Uterus (tissue), 2 donors: ENCODE measurements at regions not wholly inside any gene's neighbourhood (a gene's known extent, or its start where the extent isn't known, plus 50 kb on each side); places are given as distances from the start of the nearest gene placed in this dataset.

ENCODE experiments used
- POLR2A ChIP-seq, 2 donors: fragments of 450-650 bp; IDR thresholded peaks; one replicate each; pipeline ENCODE4 v1.6.1; 2016; ENCODE audit warnings: antibody characterized with exemption in 2 of 2, mild to moderate bottlenecking in 1 of 2, moderate library complexity in 1 of 2
- TF ChIP-seq, protein P1 (sequence below), 4 experiments: fragments of 200-600 bp in 2 of 4; fragments of 450-650 bp in 2 of 4; sonication (generic) in 2 of 4; IDR thresholded peaks; one replicate each; pipeline ENCODE4 v1.5.1; 2016 to 2019; ENCODE audit warnings: antibody characterized with exemption in 4 of 4, mild to moderate bottlenecking in 2 of 4, moderate library complexity in 1 of 4

DNA sequence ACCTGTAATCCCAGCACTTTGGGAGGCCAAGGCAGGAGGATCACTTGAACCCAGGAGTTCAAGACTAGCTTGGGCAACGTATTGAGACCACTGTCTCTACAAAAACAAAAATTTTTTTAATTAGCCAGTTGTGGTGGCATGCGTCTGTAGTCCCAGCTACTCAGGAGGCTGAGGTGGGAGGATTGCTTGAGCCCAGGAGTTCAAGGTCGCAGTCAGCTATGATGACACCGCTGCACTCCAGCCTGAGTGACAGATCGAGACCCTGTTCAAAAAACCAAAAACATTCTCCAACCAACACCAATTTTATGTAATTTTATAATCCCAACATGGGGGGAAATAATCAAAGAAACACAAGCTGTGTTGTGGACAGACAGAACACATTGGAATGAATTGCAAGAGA, 54.6 kb upstream of the TNRC6A start:
- TF ChIP-seq, protein P1, sequence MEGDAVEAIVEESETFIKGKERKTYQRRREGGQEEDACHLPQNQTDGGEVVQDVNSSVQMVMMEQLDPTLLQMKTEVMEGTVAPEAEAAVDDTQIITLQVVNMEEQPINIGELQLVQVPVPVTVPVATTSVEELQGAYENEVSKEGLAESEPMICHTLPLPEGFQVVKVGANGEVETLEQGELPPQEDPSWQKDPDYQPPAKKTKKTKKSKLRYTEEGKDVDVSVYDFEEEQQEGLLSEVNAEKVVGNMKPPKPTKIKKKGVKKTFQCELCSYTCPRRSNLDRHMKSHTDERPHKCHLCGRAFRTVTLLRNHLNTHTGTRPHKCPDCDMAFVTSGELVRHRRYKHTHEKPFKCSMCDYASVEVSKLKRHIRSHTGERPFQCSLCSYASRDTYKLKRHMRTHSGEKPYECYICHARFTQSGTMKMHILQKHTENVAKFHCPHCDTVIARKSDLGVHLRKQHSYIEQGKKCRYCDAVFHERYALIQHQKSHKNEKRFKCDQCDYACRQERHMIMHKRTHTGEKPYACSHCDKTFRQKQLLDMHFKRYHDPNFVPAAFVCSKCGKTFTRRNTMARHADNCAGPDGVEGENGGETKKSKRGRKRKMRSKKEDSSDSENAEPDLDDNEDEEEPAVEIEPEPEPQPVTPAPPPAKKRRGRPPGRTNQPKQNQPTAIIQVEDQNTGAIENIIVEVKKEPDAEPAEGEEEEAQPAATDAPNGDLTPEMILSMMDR (IDR thresholded peaks at IDR 0.05): no peak
- TF ChIP-seq POLR2A (IDR thresholded peaks at IDR 0.05): no peak
